PC-9 (cell line): ENCODE measurements at regions not wholly inside any gene's neighbourhood (a gene's known extent, or its start where the extent isn't known, plus 50 kb on each side); places are given as distances from the start of the nearest gene placed in this dataset.

Experiments
- EZH2 ChIP-seq: fragments of 200-600 bp; sonication (generic); IDR thresholded peaks from 2 replicates; pipeline ENCODE4 v1.8.0; 2017; ENCODE audit warnings: antibody characterized with exemption, low read depth
- TF ChIP-seq, protein P1 (sequence below): fragments of 200-600 bp; sonication (generic); conservative IDR thresholded peaks from 2 replicates; pipeline ENCODE4 v1.6.1; 2017; ENCODE audit warnings: mixed run types, antibody characterized with exemption, mild to moderate bottlenecking, moderate library complexity

DNA sequence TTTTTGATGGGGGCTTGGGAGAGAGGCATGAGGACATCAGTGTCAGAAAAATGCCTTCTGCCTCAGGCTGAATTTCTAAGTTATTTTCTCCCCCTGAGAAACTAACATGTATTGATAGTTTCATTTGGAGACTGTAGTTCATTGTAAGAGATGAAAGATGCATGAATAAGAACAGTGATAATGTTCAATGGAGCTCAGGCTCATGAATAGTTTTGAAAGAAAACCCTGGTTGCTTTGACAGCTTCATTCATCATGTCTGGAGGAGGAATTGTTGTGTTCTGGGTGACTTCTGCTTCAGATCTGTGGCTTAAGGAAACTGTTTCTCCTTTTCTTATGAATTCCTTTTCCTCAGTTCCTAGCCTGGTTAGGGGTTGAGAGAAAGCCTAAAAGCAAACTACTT, 204.0 kb upstream of the LRRC3B start:
- TF ChIP-seq, protein P1, sequence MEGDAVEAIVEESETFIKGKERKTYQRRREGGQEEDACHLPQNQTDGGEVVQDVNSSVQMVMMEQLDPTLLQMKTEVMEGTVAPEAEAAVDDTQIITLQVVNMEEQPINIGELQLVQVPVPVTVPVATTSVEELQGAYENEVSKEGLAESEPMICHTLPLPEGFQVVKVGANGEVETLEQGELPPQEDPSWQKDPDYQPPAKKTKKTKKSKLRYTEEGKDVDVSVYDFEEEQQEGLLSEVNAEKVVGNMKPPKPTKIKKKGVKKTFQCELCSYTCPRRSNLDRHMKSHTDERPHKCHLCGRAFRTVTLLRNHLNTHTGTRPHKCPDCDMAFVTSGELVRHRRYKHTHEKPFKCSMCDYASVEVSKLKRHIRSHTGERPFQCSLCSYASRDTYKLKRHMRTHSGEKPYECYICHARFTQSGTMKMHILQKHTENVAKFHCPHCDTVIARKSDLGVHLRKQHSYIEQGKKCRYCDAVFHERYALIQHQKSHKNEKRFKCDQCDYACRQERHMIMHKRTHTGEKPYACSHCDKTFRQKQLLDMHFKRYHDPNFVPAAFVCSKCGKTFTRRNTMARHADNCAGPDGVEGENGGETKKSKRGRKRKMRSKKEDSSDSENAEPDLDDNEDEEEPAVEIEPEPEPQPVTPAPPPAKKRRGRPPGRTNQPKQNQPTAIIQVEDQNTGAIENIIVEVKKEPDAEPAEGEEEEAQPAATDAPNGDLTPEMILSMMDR: no peak
- no peak for TF ChIP-seq EZH2
